ENCODE measurements at regions not wholly inside any gene's neighbourhood (a gene's known extent, or its start where the extent isn't known, plus 50 kb on each side); places are given as distances from the start of the nearest gene placed in this dataset.

DNA sequence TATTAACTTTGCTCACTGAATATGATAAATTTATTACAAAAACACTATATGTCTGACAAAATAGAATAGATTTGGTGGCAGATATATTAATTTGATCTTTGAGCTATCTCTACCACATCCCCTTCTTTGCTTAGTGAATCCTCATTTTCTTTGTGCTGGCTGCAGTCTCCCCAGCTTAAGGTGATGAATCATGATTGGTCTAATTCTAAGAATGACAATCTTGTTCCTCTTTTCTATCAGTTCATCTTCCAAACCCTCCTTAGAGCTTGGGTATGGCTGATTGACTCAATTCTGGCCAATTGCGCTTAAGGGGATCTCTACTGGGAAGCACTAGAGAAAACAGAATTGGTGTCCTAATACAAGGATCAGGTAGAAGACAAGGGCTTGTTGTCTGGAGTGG is 309.6 kb upstream of the GOLIM4 start:
- no peak overlapping the region for H3K4me3 Mint-ChIP-seq
- no peak overlapping the region for H3K27ac Mint-ChIP-seq
- TF ChIP-seq, protein P1, sequence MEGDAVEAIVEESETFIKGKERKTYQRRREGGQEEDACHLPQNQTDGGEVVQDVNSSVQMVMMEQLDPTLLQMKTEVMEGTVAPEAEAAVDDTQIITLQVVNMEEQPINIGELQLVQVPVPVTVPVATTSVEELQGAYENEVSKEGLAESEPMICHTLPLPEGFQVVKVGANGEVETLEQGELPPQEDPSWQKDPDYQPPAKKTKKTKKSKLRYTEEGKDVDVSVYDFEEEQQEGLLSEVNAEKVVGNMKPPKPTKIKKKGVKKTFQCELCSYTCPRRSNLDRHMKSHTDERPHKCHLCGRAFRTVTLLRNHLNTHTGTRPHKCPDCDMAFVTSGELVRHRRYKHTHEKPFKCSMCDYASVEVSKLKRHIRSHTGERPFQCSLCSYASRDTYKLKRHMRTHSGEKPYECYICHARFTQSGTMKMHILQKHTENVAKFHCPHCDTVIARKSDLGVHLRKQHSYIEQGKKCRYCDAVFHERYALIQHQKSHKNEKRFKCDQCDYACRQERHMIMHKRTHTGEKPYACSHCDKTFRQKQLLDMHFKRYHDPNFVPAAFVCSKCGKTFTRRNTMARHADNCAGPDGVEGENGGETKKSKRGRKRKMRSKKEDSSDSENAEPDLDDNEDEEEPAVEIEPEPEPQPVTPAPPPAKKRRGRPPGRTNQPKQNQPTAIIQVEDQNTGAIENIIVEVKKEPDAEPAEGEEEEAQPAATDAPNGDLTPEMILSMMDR (IDR thresholded peaks at IDR 0.05): no peak
- H3K36me3 Mint-ChIP-seq (ENCODE audit: low read depth): no peaks in the 10 kb centered on the region
- no peaks in the 10 kb centered on the region for H3K4me1 Mint-ChIP-seq (ENCODE audit: low read depth)
- H3K9me3 Mint-ChIP-seq: peaks cover 25% of the 10 kb centered on the region
- H3K27me3 Mint-ChIP-seq (ENCODE audit: insufficient read depth): no peaks in the 10 kb centered on the region
- no peak for DNase-seq

DNA sequence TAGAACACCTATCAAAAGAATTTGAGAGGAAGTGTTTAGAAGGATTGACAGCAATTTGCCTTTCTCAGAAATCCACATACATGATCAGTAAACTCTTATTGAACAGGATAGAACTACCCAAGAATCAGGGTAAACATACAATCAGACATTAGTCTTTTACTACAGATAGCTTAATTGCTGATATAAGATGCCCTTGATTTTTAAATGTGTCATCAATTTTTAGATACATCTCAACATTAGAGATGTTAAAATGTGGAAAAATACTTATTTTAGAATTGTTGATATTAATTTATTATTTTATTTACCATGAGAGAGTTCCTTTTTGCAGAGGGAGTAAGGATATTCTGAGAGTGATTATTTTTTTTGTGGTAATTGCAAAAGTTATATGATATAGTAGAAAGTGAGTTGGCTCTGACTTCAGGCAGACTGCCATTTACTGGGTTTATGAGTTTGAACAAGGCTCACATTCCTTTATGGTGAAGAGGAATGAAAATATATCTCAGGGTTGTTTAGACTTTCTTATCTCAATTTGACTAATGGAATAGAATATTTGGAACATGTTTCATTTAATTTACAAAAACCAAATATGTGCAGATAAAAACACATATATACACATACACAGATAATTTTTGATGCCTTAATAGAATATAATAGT is 302.8 kb upstream of the GOLIM4 start:
- no peaks in the 10 kb centered on the region for H3K27me3 Mint-ChIP-seq (ENCODE audit: insufficient read depth)
- no peak overlapping the region for H3K27ac Mint-ChIP-seq
- TF ChIP-seq, protein P1 (IDR thresholded peaks at IDR 0.05): no peak
- H3K4me3 Mint-ChIP-seq: no peak overlapping the region
- H3K4me1 Mint-ChIP-seq (ENCODE audit: low read depth): no peaks in the 10 kb centered on the region
- no peak for DNase-seq
- H3K36me3 Mint-ChIP-seq (ENCODE audit: low read depth): no peaks in the 10 kb centered on the region
- H3K9me3 Mint-ChIP-seq: peaks cover 24% of the 10 kb centered on the region

GRCh38 chr3:168396861-168397260 is 301.1 kb upstream of the GOLIM4 start:
- TF ChIP-seq, protein P1 (IDR thresholded peaks at IDR 0.05): no peak
- H3K36me3 Mint-ChIP-seq (ENCODE audit: low read depth): no peaks in the 10 kb centered on the region
- no peaks in the 10 kb centered on the region for H3K27me3 Mint-ChIP-seq (ENCODE audit: insufficient read depth)
- no peaks in the 10 kb centered on the region for H3K4me1 Mint-ChIP-seq (ENCODE audit: low read depth)
- DNase-seq: no peak
- H3K9me3 Mint-ChIP-seq: peaks cover 27% of the 10 kb centered on the region
- H3K27ac Mint-ChIP-seq: no peak overlapping the region
- no peak overlapping the region for H3K4me3 Mint-ChIP-seq

- TF ChIP-seq, protein P1 (IDR thresholded peaks at IDR 0.05): no peak
- no peak for DNase-seq
- Mint-ChIP-seq H3K4me3 (no peak overlapping the region), H3K36me3 (ENCODE audit: low read depth) (no peaks in the 10 kb centered on the region), H3K27me3 (ENCODE audit: insufficient read depth) (no peaks in the 10 kb centered on the region), H3K9me3 (peaks cover 24% of the 10 kb centered on the region), H3K27ac (no peak overlapping the region), H3K4me1 (ENCODE audit: low read depth) (no peaks in the 10 kb centered on the region)
Measured at GRCh38 chr3:168395551-168395950, 299.8 kb upstream of the GOLIM4 start.

DNA sequence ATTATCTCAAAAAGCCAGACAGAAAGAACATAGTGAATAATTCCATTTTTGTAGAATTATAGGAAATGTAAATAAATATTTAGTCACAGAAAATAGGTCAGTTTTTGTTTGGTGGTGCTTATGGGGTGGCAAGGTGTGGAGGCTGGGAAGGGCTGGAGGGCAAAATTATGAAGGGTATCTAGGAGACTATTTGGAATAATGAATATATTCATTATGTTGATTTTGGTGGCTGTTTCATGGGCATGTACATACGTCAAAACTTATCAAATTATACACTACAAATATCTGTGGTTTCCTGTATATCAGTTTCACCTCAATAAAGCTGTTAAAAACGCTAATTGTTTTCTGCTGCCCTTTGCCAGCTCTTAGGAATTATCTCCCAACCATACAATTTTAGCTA is 298.7 kb upstream of the GOLIM4 start:
- DNase-seq: no peak
- no peak overlapping the region for H3K27ac Mint-ChIP-seq
- H3K27me3 Mint-ChIP-seq (ENCODE audit: insufficient read depth): no peaks in the 10 kb centered on the region
- no peaks in the 10 kb centered on the region for H3K4me1 Mint-ChIP-seq (ENCODE audit: low read depth)
- no peak overlapping the region for H3K4me3 Mint-ChIP-seq
- TF ChIP-seq, protein P1 (IDR thresholded peaks at IDR 0.05): no peak
- no peaks in the 10 kb centered on the region for H3K36me3 Mint-ChIP-seq (ENCODE audit: low read depth)
- peaks cover 25% of the 10 kb centered on the region for H3K9me3 Mint-ChIP-seq
